RWPE2 (cell line): ENCODE measurements at regions not wholly inside any gene's neighbourhood (a gene's known extent, or its start where the extent isn't known, plus 50 kb on each side); places are given as distances from the start of the nearest gene placed in this dataset.

Experiments used
- ATAC-seq: fragments of 200-7000 bp; cut with Tn5 transposase; 3 replicates; pipeline ENCODE4 v1.9.1; 2021; ENCODE audit warnings: low read depth
- DNase-seq: peaks from one replicate; pipeline ENCODE4 v3.0.0-alpha.2; 2020; ENCODE audit warnings: low spot score
- H3K27ac ChIP-seq: fragments of 450-650 bp; 2 replicates; pipeline ENCODE4 v1.5.1; 2017; ENCODE audit warnings: mild to moderate bottlenecking; ENCODE audit not compliant: poor library complexity, severe bottlenecking
- H3K27me3 ChIP-seq: fragments of 250-450 bp; sonication (Bioruptor Pico); 2 replicates; pipeline ENCODE4 v1.5.1; 2021; ENCODE audit warnings: mild to moderate bottlenecking, moderate library complexity; ENCODE audit not compliant: insufficient read depth, poor library complexity, severe bottlenecking
- H3K36me3 ChIP-seq: fragments of 250-450 bp; sonication (Bioruptor Pico); 2 replicates; pipeline ENCODE4 v1.5.1; 2020; ENCODE audit warnings: low read depth, mild to moderate bottlenecking, moderate library complexity
- H3K4me1 ChIP-seq: fragments of 250-450 bp; sonication (Bioruptor Pico); 2 replicates; pipeline ENCODE4 v1.5.1; 2021; ENCODE audit warnings: mild to moderate bottlenecking, moderate library complexity; ENCODE audit not compliant: insufficient read depth, poor library complexity, severe bottlenecking
- H3K4me3 ChIP-seq: fragments of 250-450 bp; sonication (Bioruptor Pico); 2 replicates; pipeline ENCODE4 v1.5.1; 2021; ENCODE audit warnings: mild to moderate bottlenecking, moderate library complexity; ENCODE audit not compliant: severe bottlenecking
- H3K9me3 ChIP-seq: fragments of 250-450 bp; sonication (Bioruptor Pico); 2 replicates; pipeline ENCODE4 v1.5.1; 2021; ENCODE audit warnings: mild to moderate bottlenecking, moderate library complexity; ENCODE audit not compliant: severe bottlenecking
- TF ChIP-seq, protein P1 (sequence below): fragments of 450-650 bp; IDR thresholded peaks from one replicate; pipeline ENCODE4 v1.5.1; 2017; ENCODE audit warnings: mild to moderate bottlenecking, moderate library complexity; ENCODE audit not compliant: poor library complexity, severe bottlenecking

DNA sequence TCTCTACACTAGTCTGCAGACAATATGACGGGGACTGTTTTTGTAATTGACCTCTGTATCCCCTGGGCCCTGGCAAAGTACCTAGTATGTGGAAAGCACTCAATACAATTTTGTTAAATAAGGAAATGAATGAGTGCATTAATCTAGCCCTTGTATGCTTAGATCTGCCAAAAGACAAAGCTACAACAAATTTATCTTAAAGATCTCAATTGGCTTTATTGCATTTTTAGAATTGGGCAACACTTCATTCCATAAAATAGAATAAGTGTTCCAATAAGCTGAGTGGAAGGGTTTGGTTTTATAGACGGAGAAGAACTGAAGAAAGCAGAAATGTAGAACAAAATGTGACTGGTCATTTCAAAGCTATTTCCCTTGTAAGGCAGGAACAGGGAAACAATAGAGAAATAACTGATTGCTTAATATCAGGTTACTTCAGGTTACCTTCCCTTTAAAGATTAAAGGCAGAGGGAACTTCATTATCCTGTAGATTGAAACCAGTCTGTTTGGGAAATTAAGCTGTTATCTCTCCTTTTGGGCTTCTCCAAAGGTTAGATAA is 108.3 kb upstream of the MME start:
- H3K27ac ChIP-seq, result peak overlapping the region; percentile 97

DNA sequence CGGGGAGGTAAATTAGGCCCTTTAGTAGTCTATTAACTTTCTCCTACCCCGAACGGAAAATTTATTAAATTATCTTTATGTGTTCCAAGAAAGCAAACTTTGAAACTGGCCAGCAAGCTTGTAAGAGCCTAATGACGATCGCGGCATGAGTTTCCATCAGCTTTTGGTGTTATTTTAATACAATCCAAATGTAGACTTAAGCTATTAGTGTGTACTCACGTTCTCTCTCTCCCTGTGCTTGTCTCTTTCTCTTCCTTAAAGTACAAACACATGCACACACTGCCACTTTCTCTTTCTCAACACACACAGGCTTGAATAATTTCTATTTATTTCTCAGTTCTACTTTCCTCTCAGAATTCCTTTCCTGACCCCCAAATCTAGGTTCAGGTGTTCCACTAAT is 108.8 kb upstream of the MME start:
- Histone ChIP-seq H3K27ac (peak overlapping the region; percentile 97), H3K4me3 (no peak overlapping the region), H3K36me3 (no peaks in the 10 kb centered on the region), H3K27me3 (no peaks in the 10 kb centered on the region), H3K4me1 (peaks cover 33% of the 10 kb centered on the region), H3K9me3 (no peaks in the 10 kb centered on the region)
- ATAC-seq (no peak), DNase-seq (no peak)
- TF ChIP-seq, protein P1, sequence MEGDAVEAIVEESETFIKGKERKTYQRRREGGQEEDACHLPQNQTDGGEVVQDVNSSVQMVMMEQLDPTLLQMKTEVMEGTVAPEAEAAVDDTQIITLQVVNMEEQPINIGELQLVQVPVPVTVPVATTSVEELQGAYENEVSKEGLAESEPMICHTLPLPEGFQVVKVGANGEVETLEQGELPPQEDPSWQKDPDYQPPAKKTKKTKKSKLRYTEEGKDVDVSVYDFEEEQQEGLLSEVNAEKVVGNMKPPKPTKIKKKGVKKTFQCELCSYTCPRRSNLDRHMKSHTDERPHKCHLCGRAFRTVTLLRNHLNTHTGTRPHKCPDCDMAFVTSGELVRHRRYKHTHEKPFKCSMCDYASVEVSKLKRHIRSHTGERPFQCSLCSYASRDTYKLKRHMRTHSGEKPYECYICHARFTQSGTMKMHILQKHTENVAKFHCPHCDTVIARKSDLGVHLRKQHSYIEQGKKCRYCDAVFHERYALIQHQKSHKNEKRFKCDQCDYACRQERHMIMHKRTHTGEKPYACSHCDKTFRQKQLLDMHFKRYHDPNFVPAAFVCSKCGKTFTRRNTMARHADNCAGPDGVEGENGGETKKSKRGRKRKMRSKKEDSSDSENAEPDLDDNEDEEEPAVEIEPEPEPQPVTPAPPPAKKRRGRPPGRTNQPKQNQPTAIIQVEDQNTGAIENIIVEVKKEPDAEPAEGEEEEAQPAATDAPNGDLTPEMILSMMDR, result no peak

More for the DNA sequence above, 108.3 kb upstream of the MME start:
- ATAC-seq (peak; percentile 89), DNase-seq (no peak)
- Histone ChIP-seq H3K4me3 (no peak overlapping the region), H3K9me3 (no peaks in the 10 kb centered on the region), H3K36me3 (no peaks in the 10 kb centered on the region), H3K4me1 (peaks cover 33% of the 10 kb centered on the region), H3K27me3 (no peaks in the 10 kb centered on the region)
- TF ChIP-seq, protein P1, result no peak

DNA sequence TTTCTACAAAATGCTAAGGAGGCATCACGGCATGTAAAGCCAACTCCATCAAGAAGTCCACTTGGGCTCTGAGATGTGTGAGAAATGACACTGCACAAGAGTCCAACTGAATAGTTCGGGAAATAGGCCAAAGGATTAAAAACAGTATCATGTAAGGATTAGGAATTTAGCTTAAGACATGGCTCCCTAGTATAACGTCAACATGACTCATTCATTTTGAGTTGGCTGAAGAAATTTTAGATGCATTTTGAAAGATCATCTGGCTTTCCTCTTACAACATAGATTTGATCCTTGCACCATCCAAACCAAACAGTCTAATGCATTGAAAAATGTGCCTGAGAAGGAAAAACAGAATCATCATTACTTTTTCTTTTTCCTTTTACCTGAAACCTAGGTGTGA is 109.3 kb upstream of the MME start:
- Histone ChIP-seq H3K27ac (peak overlapping the region; percentile 97), H3K9me3 (no peaks in the 10 kb centered on the region), H3K27me3 (no peaks in the 10 kb centered on the region), H3K36me3 (no peaks in the 10 kb centered on the region), H3K4me1 (peaks cover 33% of the 10 kb centered on the region), H3K4me3 (no peak overlapping the region)
- TF ChIP-seq, protein P1, result no peak
- ATAC-seq, result peak; percentile 60
- DNase-seq, result no peak

- no peak for ATAC-seq
- H3K27me3 ChIP-seq, result no peaks in the 10 kb centered on the region
- peaks cover 33% of the 10 kb centered on the region for H3K4me1 ChIP-seq
- no peak overlapping the region for H3K4me3 ChIP-seq
- TF ChIP-seq, protein P1, result no peak
- no peak overlapping the region for H3K27ac ChIP-seq
- no peaks in the 10 kb centered on the region for H3K36me3 ChIP-seq
- H3K9me3 ChIP-seq, result no peaks in the 10 kb centered on the region
- no peak for DNase-seq
These were observed 110.8 kb upstream of the MME start for GRCh38 chr3:154969366-154969765.

- H3K9me3 ChIP-seq, result no peaks in the 10 kb centered on the region
- H3K27ac ChIP-seq, result no peak overlapping the region
- DNase-seq, result no peak
- no peaks in the 10 kb centered on the region for H3K36me3 ChIP-seq
- no peak overlapping the region for H3K4me3 ChIP-seq
- H3K27me3 ChIP-seq, result no peaks in the 10 kb centered on the region
- TF ChIP-seq, protein P1, result no peak
- ATAC-seq, result no peak
- H3K4me1 ChIP-seq, result peaks cover 17% of the 10 kb centered on the region
These were observed 113.0 kb upstream of the MME start for GRCh38 chr3:154967090-154967489.
